ENCODE measurements at regions not wholly inside any gene's neighbourhood (a gene's known extent, or its start where the extent isn't known, plus 50 kb on each side); places are given as distances from the start of the nearest gene placed in this dataset.

DNA sequence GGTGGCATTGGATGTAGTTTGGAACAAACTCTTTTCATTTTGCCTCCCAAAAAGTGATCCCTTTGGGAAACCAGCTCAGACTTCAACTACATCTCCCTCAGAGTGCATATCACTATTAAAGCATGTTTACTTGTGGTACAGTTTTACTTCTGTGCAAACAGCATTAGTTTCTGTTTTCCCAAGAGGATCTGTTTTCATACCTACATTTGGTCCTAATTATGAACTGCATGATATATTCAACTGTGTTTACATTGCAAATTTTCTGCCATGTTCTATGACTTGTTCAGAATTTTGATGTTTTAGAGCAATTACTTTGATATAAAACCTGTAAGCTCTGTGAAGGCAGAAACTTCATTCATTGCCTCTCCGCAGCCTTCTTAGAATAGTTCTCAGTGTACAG is 681.5 kb upstream of the ACO1 start:
- no peaks in the 10 kb centered on the region for H3K79me2 ChIP-seq (ENCODE audit: control insufficient read depth in 1 of 2, insufficient read depth in 2 of 2, low read length in 2 of 2)
- no peak overlapping the region for H3K56ac ChIP-seq (replicated peaks; ENCODE audit: insufficient read length, low read depth, low read length)
- H3K14ac ChIP-seq (ENCODE audit: insufficient read length): no peak overlapping the region
- H4K5ac ChIP-seq (ENCODE audit: insufficient read length, low read depth, low read length): no peak overlapping the region
- no peaks in the 10 kb centered on the region for H3K27me3 ChIP-seq (replicated peaks in 1 of 4; ENCODE audit: control insufficient read depth in 3 of 4, extremely low read depth in 1 of 4, insufficient read depth in 3 of 4, low read length in 3 of 4)
- FAIRE-seq (no peak), DNase-seq (ENCODE audit: low read depth in 1 of 2, low spot score in 2 of 2) (no peak)
- no peak overlapping the region for H2BK120ac ChIP-seq (replicated peaks; ENCODE audit: low read depth, low read length)
- H3K18ac ChIP-seq (ENCODE audit: extremely low read depth, low read length): no peak overlapping the region
- ChIA-PET CTCF (ENCODE audit: partially characterized antibody) (no interaction called here), POLR2A (ENCODE audit: partially characterized antibody) (no interaction called here)
- H3K4me1 ChIP-seq (replicated peaks in 1 of 4; ENCODE audit: control insufficient read depth in 3 of 4, insufficient read depth in 4 of 4, low read length in 3 of 4): no peaks in the 10 kb centered on the region
- H3K23ac ChIP-seq (ENCODE audit: insufficient read length): no peak overlapping the region
- no peaks in the 10 kb centered on the region for H3K79me1 ChIP-seq (ENCODE audit: low read depth, low read length)
- 87% methylated on average over 1 of the region's 1 CpG; no CpG with 5 or more reads in 1 of the 2 experiments for WGBS, 2 experiments (ENCODE audit: extremely low coverage in 1 of 2, insufficient coverage in 1 of 2, insufficient read length in 1 of 2, insufficient replicate concordance in 2 of 2, low coverage in 1 of 2, low lambda C conversion rate in 2 of 2, missing lambda C conversion rate in 1 of 2)
- no peak overlapping the region for H2AFZ ChIP-seq (ENCODE audit: low read length)
- no peak overlapping the region for H3K4ac ChIP-seq (replicated peaks; ENCODE audit: insufficient read length, low read depth, low read length)
- no peaks in the 10 kb centered on the region for H3K9me3 ChIP-seq (ENCODE audit: insufficient read depth in 2 of 2, low read depth in 1 of 2, low read length in 1 of 2)
- no peak overlapping the region for H2BK5ac ChIP-seq (ENCODE audit: low read depth, low read length)
- no peak overlapping the region for H3K4me3 ChIP-seq (ENCODE audit: extremely low read depth in 1 of 4, insufficient read depth in 2 of 4, low read depth in 3 of 4, low read length in 4 of 4)
- no peak overlapping the region for H2BK15ac ChIP-seq (ENCODE audit: low read length)
- H3K23me2 ChIP-seq (ENCODE audit: low read depth, low read length): no peaks in the 10 kb centered on the region
- H3K27ac ChIP-seq (ENCODE audit: low read depth, low read length): no peak overlapping the region
- no peak overlapping the region for H2BK12ac ChIP-seq (ENCODE audit: low read depth, low read length)
- TF ChIP-seq MAFK (IDR thresholded peaks at IDR 0.05; ENCODE audit: low read depth, low read length) (no peak), ZNF274 (IDR thresholded peaks at IDR 0.05; ENCODE audit: borderline replicate concordance, extremely low read depth, low read length) (no peak), BCL11A (IDR thresholded peaks at IDR 0.05; ENCODE audit: low read depth in 2 of 2, low read length in 2 of 2) (no peak), SP1 (IDR thresholded peaks at IDR 0.05; ENCODE audit: low read depth, low read length) (no peak), POU5F1 (IDR thresholded peaks at IDR 0.05; ENCODE audit: low read depth, low read length) (no peak), EP300 (IDR thresholded peaks at IDR 0.05; ENCODE audit: borderline replicate concordance in 1 of 2, low read depth in 2 of 2, low read length in 2 of 2) (no peak)
- no peak overlapping the region for H2BK20ac ChIP-seq (ENCODE audit: low read length)
- H4K20me1 ChIP-seq (replicated peaks in 1 of 2; ENCODE audit: control insufficient read depth in 1 of 2, insufficient read depth in 2 of 2, low read length in 2 of 2): no peaks in the 10 kb centered on the region
- H3K36me3 ChIP-seq (ENCODE audit: control insufficient read depth in 2 of 4, insufficient read depth in 4 of 4, low read length in 3 of 4): no peaks in the 10 kb centered on the region
- no peak overlapping the region for H4K91ac ChIP-seq (replicated peaks; ENCODE audit: insufficient read length, low read length)
- no peak overlapping the region for H4K8ac ChIP-seq (ENCODE audit: extremely low read depth, insufficient read depth, low read length)
- no peak overlapping the region for H3K9ac ChIP-seq (replicated peaks in 1 of 4; ENCODE audit: extremely low read depth in 1 of 4, low read depth in 3 of 4, low read length in 3 of 4)
- no peak overlapping the region for H2AK5ac ChIP-seq (ENCODE audit: low read depth, low read length)
- H3K4me2 ChIP-seq (ENCODE audit: insufficient read depth in 1 of 2, low read depth in 2 of 2, low read length in 2 of 2): no peak overlapping the region
